ENCODE measurements at regions not wholly inside any gene's neighbourhood (a gene's known extent, or its start where the extent isn't known, plus 50 kb on each side); places are given as distances from the start of the nearest gene placed in this dataset.

DNA sequence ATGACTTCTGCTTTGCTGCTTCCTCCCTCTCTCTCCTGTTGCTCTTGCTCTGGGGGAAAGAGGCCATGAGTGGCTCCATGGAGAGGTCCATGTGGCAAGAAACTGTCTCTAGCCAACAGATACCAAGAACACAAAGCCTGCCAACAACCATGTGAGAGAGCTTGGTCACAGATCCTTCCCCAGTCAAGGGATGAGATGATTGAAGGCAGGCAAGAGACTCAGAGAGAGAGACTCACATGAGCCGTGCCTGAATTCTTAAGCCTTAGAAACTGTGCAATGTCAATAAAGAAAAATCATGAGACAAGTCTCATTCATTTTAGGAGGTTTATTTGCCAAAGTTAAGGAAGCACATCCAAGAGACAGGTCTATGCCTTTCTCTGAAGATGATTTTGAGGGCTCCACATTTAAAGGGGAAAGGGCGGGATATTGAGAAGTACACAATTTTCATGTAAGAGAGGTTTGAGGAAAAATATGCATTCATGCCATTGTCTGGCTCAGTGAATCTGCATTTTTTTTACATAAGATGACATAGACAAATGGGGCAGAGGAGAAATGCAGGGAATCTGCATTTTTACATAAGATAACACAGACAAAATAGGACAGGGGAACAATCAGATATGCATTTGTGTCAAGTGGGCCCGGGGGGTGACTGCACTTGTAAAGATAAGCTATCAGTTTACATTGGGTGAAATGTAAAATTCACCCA, 59.5 kb upstream of the SUCLG2 start:
- CTCF ChIA-PET = no interaction called here

DNA sequence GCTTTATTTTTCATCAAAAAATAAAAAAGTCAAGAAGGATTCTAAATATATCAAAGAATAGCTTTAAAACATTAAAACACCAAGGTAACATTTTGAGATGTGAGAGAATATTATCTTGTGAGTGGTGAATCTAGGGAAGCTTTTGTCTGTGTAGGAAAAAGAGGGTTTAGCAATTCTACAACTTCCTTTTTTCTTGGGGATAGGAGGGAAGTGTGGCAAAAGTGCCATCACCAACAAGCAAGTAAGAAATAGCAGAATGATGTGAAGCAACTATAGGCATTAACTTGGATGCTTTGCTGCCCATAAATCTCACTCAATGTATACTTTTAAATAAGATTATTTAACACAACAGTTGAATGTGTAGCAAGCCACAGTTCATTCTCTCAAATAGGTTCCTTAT, 57.8 kb upstream of the SUCLG2 start:
- Mint-ChIP-seq H3K4me3 (no peak overlapping the region), H3K4me1 (no peaks in the 10 kb centered on the region), H3K27me3 (no peaks in the 10 kb centered on the region), H3K36me3 (no peaks in the 10 kb centered on the region), H3K9me3 (no peaks in the 10 kb centered on the region), H3K27ac (no peak overlapping the region)
- CTCF ChIA-PET = no interaction called here
- DNase-seq = no peak

More for the DNA sequence above, 59.5 kb upstream of the SUCLG2 start:
- Mint-ChIP-seq H3K27me3 (no peaks in the 10 kb centered on the region), H3K4me1 (no peaks in the 10 kb centered on the region), H3K4me3 (no peak overlapping the region), H3K9me3 (no peaks in the 10 kb centered on the region), H3K27ac (no peak overlapping the region), H3K36me3 (no peaks in the 10 kb centered on the region)
- DNase-seq = no peak

DNA sequence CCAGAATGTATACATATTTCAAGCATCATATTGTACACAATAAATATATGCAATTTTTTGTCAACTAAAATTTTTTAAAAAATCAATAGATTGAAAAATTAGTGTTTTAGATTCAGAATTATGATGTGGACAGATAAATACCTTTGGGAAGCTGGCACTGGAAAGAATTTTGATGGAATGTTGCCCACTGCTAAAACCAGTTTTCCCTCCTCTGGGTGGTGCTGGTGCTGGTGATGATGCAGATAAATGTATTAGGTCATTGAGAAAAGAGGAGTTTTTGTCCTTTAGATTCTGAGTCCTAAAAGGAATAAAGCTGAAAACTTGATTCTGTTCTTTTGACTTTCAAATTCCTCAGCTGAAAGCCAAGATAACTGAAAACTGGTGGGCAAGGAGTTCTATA, 56.0 kb upstream of the SUCLG2 start:
- CTCF ChIA-PET = no interaction called here

DNA sequence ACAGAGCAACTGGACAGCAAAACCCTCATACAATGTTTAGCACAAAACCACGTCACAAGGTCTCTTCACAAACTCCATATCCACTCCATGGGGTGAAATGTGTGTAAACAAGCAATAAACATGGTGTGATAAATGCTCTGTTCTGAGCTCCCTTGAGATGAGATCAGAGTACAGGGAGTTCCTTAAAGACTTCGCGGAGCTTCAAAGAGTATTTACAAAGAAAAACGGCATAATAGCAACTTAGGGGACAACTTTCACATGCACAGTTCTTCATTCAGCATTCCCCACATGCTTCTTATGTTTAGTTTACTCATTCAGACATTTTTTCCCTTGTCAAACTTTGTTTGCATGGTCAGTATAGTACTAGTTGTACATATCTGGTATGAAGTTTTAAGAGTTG, 52.5 kb upstream of the SUCLG2 start:
- Mint-ChIP-seq H3K27me3 (no peaks in the 10 kb centered on the region), H3K27ac (no peak overlapping the region), H3K4me3 (no peak overlapping the region), H3K4me1 (no peaks in the 10 kb centered on the region), H3K9me3 (no peaks in the 10 kb centered on the region), H3K36me3 (no peaks in the 10 kb centered on the region)
- DNase-seq = no peak
- CTCF ChIA-PET = no interaction called here

More for the DNA sequence above, 56.0 kb upstream of the SUCLG2 start:
- Mint-ChIP-seq H3K27ac (no peak overlapping the region), H3K4me1 (no peaks in the 10 kb centered on the region), H3K9me3 (no peaks in the 10 kb centered on the region), H3K4me3 (no peak overlapping the region), H3K36me3 (no peaks in the 10 kb centered on the region), H3K27me3 (no peaks in the 10 kb centered on the region)
- no peak for DNase-seq

DNA sequence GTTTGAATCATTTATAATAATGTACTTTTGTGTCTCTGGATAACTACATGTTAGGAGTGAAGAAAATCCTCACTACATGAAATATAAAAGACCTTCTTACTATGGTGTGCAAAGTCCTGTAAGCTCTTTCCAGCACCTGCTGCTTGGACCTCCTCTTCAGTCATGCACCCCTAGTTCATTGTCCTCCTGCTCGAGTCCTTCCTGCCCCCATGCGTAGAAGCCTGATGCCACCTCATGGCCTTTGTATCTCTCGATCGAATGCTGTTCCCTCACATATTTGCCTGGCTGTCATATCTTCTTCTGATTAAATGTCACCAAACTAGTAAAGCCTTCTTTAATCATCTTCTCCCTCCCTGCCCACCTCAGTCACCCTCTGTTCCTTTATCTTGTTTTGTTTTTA, 49.9 kb upstream of the SUCLG2 start:
- DNase-seq = peak; percentile 25
- Mint-ChIP-seq H3K4me3 (no peak overlapping the region), H3K9me3 (no peaks in the 10 kb centered on the region), H3K36me3 (no peaks in the 10 kb centered on the region), H3K4me1 (no peaks in the 10 kb centered on the region), H3K27ac (no peak overlapping the region), H3K27me3 (no peaks in the 10 kb centered on the region)
- CTCF ChIA-PET = no interaction called here
